ENCODE measurements at regions not wholly inside any gene's neighbourhood (a gene's known extent, or its start where the extent isn't known, plus 50 kb on each side); places are given as distances from the start of the nearest gene placed in this dataset.

DNA sequence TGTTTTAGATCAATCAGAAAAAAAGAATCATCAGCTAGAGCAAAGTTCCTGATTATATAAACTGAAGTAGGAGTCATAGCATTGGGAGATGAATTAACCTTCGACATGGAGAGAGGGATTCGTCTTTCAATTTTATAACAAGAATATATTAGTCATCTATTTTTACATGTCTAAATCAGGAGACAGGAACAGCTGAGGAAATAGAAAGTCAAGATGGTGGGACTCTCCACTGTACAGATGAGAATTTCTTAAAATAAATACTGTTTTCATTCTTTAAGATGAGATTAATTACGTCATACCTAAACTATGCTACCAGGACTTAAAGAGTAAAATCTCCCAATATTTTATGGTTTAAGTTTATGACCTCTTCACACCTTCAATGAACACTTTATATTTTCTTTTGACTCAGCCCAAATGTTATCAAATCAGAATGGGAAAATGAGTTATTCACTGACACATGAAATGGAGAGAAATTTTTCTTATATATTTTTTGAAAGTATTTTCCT is 1137.7 kb downstream of the EPHA7 start:
- TF ChIP-seq, protein P1, sequence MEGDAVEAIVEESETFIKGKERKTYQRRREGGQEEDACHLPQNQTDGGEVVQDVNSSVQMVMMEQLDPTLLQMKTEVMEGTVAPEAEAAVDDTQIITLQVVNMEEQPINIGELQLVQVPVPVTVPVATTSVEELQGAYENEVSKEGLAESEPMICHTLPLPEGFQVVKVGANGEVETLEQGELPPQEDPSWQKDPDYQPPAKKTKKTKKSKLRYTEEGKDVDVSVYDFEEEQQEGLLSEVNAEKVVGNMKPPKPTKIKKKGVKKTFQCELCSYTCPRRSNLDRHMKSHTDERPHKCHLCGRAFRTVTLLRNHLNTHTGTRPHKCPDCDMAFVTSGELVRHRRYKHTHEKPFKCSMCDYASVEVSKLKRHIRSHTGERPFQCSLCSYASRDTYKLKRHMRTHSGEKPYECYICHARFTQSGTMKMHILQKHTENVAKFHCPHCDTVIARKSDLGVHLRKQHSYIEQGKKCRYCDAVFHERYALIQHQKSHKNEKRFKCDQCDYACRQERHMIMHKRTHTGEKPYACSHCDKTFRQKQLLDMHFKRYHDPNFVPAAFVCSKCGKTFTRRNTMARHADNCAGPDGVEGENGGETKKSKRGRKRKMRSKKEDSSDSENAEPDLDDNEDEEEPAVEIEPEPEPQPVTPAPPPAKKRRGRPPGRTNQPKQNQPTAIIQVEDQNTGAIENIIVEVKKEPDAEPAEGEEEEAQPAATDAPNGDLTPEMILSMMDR (conservative IDR thresholded peaks at IDR 0.05; ENCODE audit: low read depth), result no peak
- H3K27ac ChIP-seq, result no peak overlapping the region
- ChIA-PET CTCF (no interaction called here), POLR2A (ENCODE audit: low non-redundant PET) (no interaction called here)
- DNase-seq (ENCODE audit: low spot score), result no peak

DNA sequence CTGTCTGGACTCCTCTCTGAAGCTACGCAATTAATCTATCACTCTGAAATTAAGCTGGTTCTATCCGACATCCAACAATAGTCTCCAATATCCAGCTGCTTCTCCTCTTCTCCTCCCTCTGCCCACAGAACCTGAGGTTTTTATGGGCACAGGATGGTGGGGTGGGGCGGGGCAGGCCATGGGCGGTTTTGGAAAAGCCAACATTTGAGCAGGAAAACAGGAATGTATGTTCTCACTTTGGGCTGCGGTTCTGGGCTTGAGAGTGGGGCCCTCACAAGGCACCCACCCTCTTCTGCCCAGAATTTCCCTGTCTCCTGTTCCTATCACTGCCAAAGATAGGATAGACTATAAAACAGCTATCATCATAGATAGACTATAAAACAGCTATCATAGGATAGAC is 1144.2 kb downstream of the EPHA7 start:
- POLR2A ChIA-PET (ENCODE audit: low non-redundant PET), result no interaction called here
- TF ChIP-seq, protein P1 (conservative IDR thresholded peaks at IDR 0.05; ENCODE audit: low read depth), result no peak
- no peak for DNase-seq (ENCODE audit: low spot score)
- no peak overlapping the region for H3K27ac ChIP-seq
- CTCF ChIA-PET, result no interaction called here

DNA sequence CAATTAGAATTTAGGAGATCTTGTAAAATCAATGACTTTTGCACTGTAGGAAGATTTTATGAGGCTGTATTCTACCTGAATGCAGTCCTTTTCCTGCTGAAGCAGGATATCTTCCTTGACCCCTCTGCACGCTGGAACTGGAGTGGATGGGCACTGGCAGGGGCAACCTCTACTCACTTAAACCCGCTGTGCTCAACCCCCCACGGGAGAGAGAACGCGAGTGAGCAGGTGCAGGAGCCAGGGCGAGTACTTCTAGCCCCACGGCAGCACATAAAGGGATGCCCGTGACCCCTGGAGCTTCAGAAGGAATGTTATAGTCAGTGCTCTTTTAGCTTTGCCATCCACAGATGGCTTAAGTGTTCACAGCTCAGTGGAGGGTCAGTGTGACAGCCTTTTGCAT is 1144.8 kb downstream of the EPHA7 start:
- TF ChIP-seq, protein P1 (conservative IDR thresholded peaks at IDR 0.05; ENCODE audit: low read depth), result no peak
- POLR2A ChIA-PET (ENCODE audit: low non-redundant PET), result no interaction called here
- CTCF ChIA-PET, result no interaction called here
- no peak for DNase-seq (ENCODE audit: low spot score)
- no peak overlapping the region for H3K27ac ChIP-seq

DNA sequence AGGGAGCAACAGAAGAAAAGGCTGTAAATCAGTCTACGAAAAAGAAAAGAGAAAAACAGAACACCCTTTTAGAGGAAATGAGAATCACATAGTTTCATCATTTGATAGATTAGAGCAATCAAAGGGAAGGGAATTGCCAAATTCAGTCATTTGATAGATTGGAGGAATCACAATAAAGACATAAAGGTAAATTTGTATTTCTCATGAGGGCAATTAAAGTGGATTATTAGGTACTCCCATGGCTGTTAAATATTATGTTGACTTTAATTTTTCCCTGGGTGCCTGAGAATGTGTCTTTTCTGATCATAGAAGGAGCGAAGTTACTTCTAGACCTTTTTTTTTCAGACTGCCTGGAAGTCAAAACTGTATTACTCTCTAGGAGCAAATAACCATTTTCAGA is 1145.7 kb downstream of the EPHA7 start:
- CTCF ChIA-PET, result no interaction called here
- no peak overlapping the region for H3K27ac ChIP-seq
- POLR2A ChIA-PET (ENCODE audit: low non-redundant PET), result no interaction called here
- no peak for DNase-seq (ENCODE audit: low spot score)
- TF ChIP-seq, protein P1 (conservative IDR thresholded peaks at IDR 0.05; ENCODE audit: low read depth), result no peak

DNA sequence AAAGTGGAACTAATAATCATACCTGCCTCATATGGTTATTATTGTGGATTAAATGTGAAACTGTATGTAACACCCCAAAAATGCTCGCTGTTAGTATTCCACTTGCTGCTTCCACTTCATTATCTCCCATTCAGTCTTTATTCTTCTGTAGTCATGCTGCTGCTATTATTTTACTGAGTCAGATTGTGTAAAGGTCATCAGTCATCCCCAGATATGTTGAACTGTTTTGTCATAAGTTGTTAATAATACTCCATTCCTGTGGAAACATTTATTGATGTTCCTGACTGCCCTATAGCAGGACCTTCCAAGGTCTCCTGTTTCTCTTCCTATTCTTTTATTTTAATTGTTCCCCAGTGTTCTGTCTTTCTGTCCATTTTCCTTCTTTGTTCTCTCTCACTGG is 1148.3 kb downstream of the EPHA7 start:
- ChIA-PET POLR2A (ENCODE audit: low non-redundant PET) (no interaction called here), CTCF (no interaction called here)
- H3K27ac ChIP-seq, result no peak overlapping the region
- TF ChIP-seq, protein P1 (conservative IDR thresholded peaks at IDR 0.05; ENCODE audit: low read depth), result no peak
- DNase-seq (ENCODE audit: low spot score), result no peak

DNA sequence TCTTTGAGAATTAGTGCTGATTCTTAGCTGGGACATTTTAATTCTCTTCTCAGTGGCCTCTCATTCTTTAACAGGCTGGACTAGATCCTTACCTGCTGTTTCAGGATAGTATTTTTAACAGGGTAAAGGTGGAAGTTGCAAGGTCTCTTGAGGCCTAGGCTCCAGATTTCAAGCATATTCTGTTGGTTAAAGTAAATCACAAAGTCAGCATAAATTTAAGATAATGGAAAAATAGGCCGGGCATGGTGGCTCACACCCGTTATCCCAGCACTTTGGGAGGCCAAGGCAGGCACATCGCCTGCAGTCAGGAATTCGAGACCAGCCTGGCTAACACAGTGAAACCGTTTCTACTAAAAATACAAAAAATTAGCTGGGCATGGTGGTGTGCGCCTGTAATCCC is 1149.0 kb downstream of the EPHA7 start:
- ChIA-PET CTCF (no interaction called here), POLR2A (ENCODE audit: low non-redundant PET) (no interaction called here)
- no peak overlapping the region for H3K27ac ChIP-seq
- no peak for DNase-seq (ENCODE audit: low spot score)
- TF ChIP-seq, protein P1 (conservative IDR thresholded peaks at IDR 0.05; ENCODE audit: low read depth), result no peak

DNA sequence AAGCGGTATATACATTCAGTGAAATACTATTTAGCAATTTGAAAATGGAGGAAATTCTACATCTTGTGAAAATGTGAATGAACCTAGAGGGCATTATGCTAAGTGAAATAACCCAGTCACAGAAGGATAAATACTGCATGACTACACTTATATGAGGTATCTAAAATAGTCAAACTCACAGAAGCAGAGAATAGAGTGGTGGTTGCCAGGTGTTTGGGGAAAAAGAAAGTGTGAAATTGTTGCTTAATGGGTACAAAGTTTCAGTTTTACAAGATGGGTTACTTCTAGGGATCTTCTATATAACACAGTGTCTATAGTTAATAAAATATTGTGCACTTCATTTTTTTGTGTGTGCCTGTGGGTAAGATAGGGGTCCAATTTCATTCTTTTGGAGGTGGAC is 1152.0 kb downstream of the EPHA7 start:
- no peak for DNase-seq (ENCODE audit: low spot score)
- ChIA-PET CTCF (no interaction called here), POLR2A (ENCODE audit: low non-redundant PET) (no interaction called here)
- H3K27ac ChIP-seq, result no peak overlapping the region
- TF ChIP-seq, protein P1 (conservative IDR thresholded peaks at IDR 0.05; ENCODE audit: low read depth), result no peak
